Dendritic cell treated with granulocyte-macrophage colony-stimulating factor and Interleukin-4, amounts not matched to agents 40 ng/mL and 50 ng/mL, for 4 days (primary cell): ENCODE measurements at regions not wholly inside any gene's neighbourhood (a gene's known extent, or its start where the extent isn't known, plus 50 kb on each side); places are given as distances from the start of the nearest gene placed in this dataset.

Experiments used
- H3K27ac Mint-ChIP-seq: one replicate; pipeline ENCODE4 v1.8.0; 2022; ENCODE audit warnings: mild to moderate bottlenecking, mixed read lengths
- H3K27me3 Mint-ChIP-seq: one replicate; pipeline ENCODE4 v1.8.0; 2022; ENCODE audit warnings: mild to moderate bottlenecking, mixed read lengths
- H3K36me3 Mint-ChIP-seq: one replicate; pipeline ENCODE4 v1.8.0; 2022; ENCODE audit warnings: low read depth, mixed read lengths
- H3K4me1 Mint-ChIP-seq: one replicate; pipeline ENCODE4 v1.8.0; 2022; ENCODE audit warnings: low read depth, mixed read lengths
- H3K4me3 Mint-ChIP-seq: one replicate; pipeline ENCODE4 v1.8.0; 2022; ENCODE audit warnings: mild to moderate bottlenecking, moderate library complexity, mixed read lengths
- H3K9me3 Mint-ChIP-seq: one replicate; pipeline ENCODE4 v1.8.0; 2022; ENCODE audit warnings: mixed read lengths
- intact Hi-C: fragments of 100-400 bp; cut with micrococcal nuclease; formaldehyde crosslinking; loops from one replicate; pipeline ENCODE4 v1.15.0; 2022

GRCh38 chr4:67104145-67104544 is 441.2 kb downstream of the CENPC start:
- intact Hi-C loops = no loop called here
- Mint-ChIP-seq H3K4me3 (no peak overlapping the region), H3K27ac (no peak overlapping the region), H3K9me3 (no peaks in the 10 kb centered on the region), H3K27me3 (no peaks in the 10 kb centered on the region), H3K4me1 (no peaks in the 10 kb centered on the region), H3K36me3 (no peaks in the 10 kb centered on the region)

GRCh38 chr4:67103001-67103747 is 442.1 kb downstream of the CENPC start:
- Mint-ChIP-seq H3K36me3 (no peaks in the 10 kb centered on the region), H3K4me3 (no peak overlapping the region), H3K27me3 (no peaks in the 10 kb centered on the region), H3K4me1 (no peaks in the 10 kb centered on the region), H3K9me3 (no peaks in the 10 kb centered on the region), H3K27ac (no peak overlapping the region)
- intact Hi-C loops = no loop called here

DNA sequence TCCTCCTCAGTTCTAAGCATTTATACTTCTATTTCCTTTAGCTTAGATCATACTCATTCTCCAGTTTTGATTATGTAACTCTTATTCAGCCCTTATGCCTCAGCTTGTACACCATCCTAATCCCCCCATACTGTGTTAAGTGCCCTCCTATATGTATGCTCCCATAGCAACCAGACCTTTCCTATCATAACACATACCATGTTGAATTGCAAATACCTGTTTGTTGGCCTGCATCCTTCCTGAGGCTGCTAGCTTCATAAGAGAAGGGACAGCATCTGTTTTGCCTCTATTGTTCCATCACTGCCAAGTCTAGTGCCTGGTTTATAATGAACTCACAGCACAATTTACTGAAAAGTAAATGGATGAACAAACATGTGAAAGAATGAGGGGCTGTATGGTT is 443.7 kb downstream of the CENPC start:
- no peak overlapping the region for H3K27ac Mint-ChIP-seq
- intact Hi-C loops = no loop called here
- no peaks in the 10 kb centered on the region for H3K27me3 Mint-ChIP-seq
- H3K4me3 Mint-ChIP-seq = no peak overlapping the region
- no peaks in the 10 kb centered on the region for H3K4me1 Mint-ChIP-seq
- H3K9me3 Mint-ChIP-seq = no peaks in the 10 kb centered on the region
- no peaks in the 10 kb centered on the region for H3K36me3 Mint-ChIP-seq

DNA sequence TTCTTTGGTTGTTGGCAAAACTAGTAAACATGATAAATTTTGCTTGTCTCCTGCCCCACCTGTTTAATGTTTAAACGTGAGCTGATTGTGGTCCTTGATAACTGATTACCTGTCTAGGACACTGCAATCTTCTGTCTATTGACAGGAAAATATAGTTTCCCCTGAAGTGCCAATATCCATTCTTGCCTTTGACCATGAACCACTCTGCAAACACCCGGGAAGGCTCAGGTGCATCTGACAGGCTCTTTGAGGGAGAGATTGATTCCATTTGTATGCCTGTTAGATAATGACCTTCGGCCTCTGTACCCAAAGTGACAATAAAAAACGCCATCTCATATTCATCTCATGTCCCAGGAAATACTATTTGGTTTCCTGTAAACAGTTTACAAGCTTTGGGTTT is 453.0 kb downstream of the CENPC start:
- Mint-ChIP-seq H3K9me3 (no peaks in the 10 kb centered on the region), H3K4me1 (no peaks in the 10 kb centered on the region), H3K27ac (no peak overlapping the region), H3K36me3 (no peaks in the 10 kb centered on the region), H3K27me3 (no peaks in the 10 kb centered on the region), H3K4me3 (no peak overlapping the region)
- intact Hi-C loops = no loop called here

DNA sequence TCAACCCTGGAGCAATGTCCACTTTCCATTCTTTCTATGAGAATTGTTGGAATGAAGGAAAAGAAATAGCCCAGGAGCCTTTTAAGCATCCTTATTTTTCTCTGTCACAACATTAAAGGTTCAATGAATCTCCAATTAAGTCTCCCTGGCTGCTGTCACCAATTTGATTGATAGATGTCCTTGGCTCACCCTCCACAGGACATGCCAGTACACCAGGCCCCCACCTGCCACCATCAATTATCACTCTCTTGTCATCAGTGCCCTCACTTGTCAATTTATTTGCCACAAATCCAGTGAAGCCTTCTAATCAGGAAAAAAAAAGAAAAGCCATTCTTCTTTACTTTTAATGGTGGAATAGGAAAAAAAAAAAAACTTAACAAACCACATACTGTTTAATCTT is 453.6 kb downstream of the CENPC start:
- H3K4me1 Mint-ChIP-seq = no peaks in the 10 kb centered on the region
- intact Hi-C loops = no loop called here
- H3K27ac Mint-ChIP-seq = no peak overlapping the region
- H3K27me3 Mint-ChIP-seq = no peaks in the 10 kb centered on the region
- H3K4me3 Mint-ChIP-seq = no peak overlapping the region
- no peaks in the 10 kb centered on the region for H3K36me3 Mint-ChIP-seq
- no peaks in the 10 kb centered on the region for H3K9me3 Mint-ChIP-seq

- Mint-ChIP-seq H3K36me3 (no peaks in the 10 kb centered on the region), H3K4me1 (no peaks in the 10 kb centered on the region), H3K9me3 (no peaks in the 10 kb centered on the region), H3K27ac (no peak overlapping the region), H3K4me3 (no peak overlapping the region), H3K27me3 (no peaks in the 10 kb centered on the region)
- intact Hi-C loops = loop anchor here (1.0 kb wide), 1 partner anchor 239 kb away; no protein-coding TSS in a partner anchor
Observed at GRCh38 chr4:67087897-67088296, 457.4 kb downstream of the CENPC start.

DNA sequence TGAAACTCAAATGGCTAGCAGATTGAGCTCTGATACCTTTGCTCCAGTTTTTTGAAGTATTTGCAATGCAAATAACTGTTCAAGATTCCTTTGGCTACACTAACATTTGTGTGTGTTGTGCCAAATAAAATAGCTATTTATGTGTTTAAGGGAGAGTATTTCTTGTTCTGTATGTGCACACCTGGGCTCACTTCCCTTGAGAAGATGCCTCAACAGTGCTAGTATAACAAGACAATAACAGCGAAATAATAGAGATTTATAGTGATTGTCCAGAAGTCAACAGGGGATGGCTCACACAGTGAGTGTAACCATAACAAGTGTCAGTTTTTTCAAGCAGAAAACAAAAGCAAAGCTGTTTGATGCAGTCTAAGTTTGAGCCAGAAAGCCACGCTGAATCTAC is 460.5 kb downstream of the CENPC start:
- intact Hi-C loops = no loop called here
- Mint-ChIP-seq H3K9me3 (no peaks in the 10 kb centered on the region), H3K4me3 (no peak overlapping the region), H3K36me3 (no peaks in the 10 kb centered on the region), H3K27me3 (no peaks in the 10 kb centered on the region), H3K27ac (no peak overlapping the region), H3K4me1 (no peaks in the 10 kb centered on the region)

GRCh38 chr4:67083496-67083895 is 461.8 kb downstream of the CENPC start:
- Mint-ChIP-seq H3K9me3 (no peaks in the 10 kb centered on the region), H3K4me3 (no peak overlapping the region)

DNA sequence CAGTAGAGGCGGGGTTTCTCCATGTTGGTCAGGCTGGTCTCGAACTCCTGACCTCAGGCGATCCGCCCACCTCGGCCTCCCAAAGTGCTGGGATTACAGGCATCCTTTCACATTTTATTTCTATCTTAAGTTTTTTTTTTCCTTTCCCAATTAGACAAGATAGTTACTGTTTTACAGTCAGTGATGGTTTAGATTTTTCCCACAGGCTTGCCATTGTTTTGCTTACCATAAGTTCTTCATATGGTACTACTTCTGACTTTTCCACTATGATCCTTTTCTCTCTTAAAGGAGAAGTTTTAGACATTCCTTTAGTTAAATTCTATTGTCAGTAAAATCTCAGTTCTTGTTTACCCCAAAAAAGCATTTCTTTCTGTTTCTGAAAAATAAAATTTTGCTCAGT is 462.6 kb downstream of the CENPC start:
- Mint-ChIP-seq H3K4me3 (no peak overlapping the region), H3K27ac (no peak overlapping the region), H3K36me3 (no peaks in the 10 kb centered on the region), H3K4me1 (no peaks in the 10 kb centered on the region), H3K9me3 (no peaks in the 10 kb centered on the region), H3K27me3 (no peaks in the 10 kb centered on the region)
- intact Hi-C loops = no loop called here

More at GRCh38 chr4:67083496-67083895, 461.8 kb downstream of the CENPC start:
- H3K4me1 Mint-ChIP-seq = no peaks in the 10 kb centered on the region
- H3K27ac Mint-ChIP-seq = no peak overlapping the region
- H3K36me3 Mint-ChIP-seq = no peaks in the 10 kb centered on the region
- no peaks in the 10 kb centered on the region for H3K27me3 Mint-ChIP-seq
- intact Hi-C loops = no loop called here

DNA sequence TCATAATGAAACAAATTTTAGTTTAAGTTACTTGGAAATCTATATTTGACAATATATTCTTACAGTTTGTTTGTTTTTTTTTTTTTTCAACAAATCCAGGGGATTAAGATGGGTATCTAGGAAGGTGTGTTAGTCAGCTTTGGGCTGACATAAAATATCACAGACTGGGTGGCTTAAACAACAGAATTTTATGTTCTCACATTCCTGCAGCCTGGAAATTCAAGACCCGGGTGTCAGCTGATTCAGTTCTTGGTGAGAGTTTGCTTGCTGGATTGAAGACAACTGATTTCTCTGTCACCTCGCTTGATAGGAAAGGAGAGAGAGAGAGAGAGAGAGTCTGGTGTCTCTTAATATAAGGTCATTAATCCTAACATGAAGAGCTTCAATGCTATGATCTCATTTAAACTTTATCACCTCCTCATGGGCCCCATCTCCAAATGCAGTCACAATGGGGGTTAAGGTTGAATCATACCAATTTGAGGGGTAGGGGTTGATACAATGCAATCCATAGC is 465.2 kb downstream of the CENPC start:
- H3K36me3 Mint-ChIP-seq = no peaks in the 10 kb centered on the region
- H3K4me1 Mint-ChIP-seq = no peaks in the 10 kb centered on the region
- no peaks in the 10 kb centered on the region for H3K9me3 Mint-ChIP-seq
- no peak overlapping the region for H3K27ac Mint-ChIP-seq
- H3K27me3 Mint-ChIP-seq = no peaks in the 10 kb centered on the region
- intact Hi-C loops = no loop called here
- no peak overlapping the region for H3K4me3 Mint-ChIP-seq

- Mint-ChIP-seq H3K36me3 (no peaks in the 10 kb centered on the region), H3K4me3 (no peak overlapping the region), H3K27ac (no peak overlapping the region), H3K9me3 (peaks cover 23% of the 10 kb centered on the region), H3K27me3 (no peaks in the 10 kb centered on the region), H3K4me1 (no peaks in the 10 kb centered on the region)
- intact Hi-C loops = no loop called here
Observed at GRCh38 chr4:67071641-67072040, 473.7 kb downstream of the CENPC start.

DNA sequence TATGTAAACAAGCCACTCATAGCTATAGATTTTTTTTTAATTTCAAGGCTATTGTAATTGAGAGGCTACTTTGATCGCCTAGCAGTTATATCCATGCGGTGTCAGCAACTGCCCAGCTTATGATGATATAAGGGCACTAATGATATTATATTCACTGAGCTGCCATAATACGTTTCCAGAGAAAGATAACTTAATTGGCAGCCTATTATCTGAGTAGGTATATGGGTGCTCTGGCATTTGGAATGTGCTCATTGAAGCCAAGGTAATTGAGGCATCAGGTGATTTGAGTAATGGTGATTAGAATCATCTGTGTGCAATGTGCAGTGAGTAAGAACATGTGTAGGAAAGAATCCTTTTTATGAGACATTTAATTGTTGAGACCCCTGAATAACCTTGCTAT is 490.0 kb downstream of the CENPC start:
- no peak overlapping the region for H3K4me3 Mint-ChIP-seq
- H3K9me3 Mint-ChIP-seq = no peaks in the 10 kb centered on the region
- intact Hi-C loops = no loop called here
- no peaks in the 10 kb centered on the region for H3K36me3 Mint-ChIP-seq
- H3K4me1 Mint-ChIP-seq = no peaks in the 10 kb centered on the region
- H3K27me3 Mint-ChIP-seq = no peaks in the 10 kb centered on the region
- no peak overlapping the region for H3K27ac Mint-ChIP-seq

DNA sequence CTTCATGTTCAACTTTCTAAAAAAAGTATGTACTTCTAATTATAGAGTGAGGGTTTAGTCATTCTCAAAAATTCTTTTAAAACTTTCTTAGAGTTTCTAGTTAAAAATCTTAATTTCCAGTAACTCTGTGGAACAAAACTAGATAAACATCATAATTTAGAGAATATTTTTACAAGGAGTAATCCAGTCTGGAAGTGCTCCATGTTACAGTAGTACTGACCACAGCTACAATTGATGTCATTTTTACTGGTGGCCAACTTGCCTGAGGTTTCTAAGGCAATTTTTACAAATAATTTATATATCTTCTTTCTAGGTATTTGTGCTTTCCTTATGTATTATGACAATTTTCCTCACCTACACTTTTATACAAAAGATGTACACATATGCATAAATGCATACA is 490.4 kb downstream of the CENPC start:
- Mint-ChIP-seq H3K36me3 (no peaks in the 10 kb centered on the region), H3K4me1 (no peaks in the 10 kb centered on the region), H3K4me3 (no peak overlapping the region), H3K9me3 (no peaks in the 10 kb centered on the region), H3K27me3 (no peaks in the 10 kb centered on the region), H3K27ac (no peak overlapping the region)
- intact Hi-C loops = no loop called here

DNA sequence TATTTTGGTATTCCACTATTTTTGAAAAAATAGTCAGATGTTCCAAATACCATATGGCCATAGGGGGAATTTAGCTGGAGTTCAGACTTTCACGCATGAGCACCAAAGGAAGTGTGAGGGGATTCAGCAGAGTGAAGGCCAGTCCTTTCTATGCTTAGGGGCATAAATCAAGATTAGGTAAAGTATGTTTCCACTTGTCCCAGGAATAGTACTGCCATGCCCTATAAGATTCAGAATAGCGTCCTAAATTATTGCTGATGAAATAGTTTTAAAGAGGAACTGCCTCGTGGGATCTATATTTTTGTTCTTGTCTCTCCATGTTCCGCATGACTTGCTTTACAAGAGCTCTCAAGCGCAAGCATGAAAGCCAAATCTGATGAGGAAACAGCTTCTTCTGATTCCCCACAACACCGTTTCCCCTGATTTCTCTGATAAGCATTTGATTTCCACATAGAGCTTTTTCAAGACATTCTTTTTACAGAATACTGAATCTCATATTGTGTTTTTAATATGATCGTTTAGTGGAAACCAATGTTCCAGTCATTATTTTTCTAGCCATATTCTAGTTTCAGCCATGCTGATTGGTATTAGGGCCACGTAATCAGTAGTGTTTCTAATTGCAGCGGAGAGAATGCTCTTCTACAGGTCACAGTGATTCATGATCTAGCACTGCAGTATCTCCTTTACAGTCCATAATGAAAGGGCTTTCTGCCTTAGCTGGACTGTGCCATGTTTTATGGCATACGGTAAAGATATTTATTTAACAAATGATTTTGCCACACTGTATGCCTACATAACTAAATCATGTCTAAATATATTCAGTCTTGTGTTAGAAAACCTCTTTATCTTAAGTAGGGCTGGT is 492.3 kb downstream of the CENPC start:
- intact Hi-C loops = no loop called here
- H3K4me3 Mint-ChIP-seq = no peak overlapping the region
- H3K4me1 Mint-ChIP-seq = no peaks in the 10 kb centered on the region
- H3K9me3 Mint-ChIP-seq = no peaks in the 10 kb centered on the region
- H3K36me3 Mint-ChIP-seq = no peaks in the 10 kb centered on the region
- H3K27ac Mint-ChIP-seq = no peak overlapping the region
- H3K27me3 Mint-ChIP-seq = no peaks in the 10 kb centered on the region
